AG09319 (cell line): ENCODE measurements at regions not wholly inside any gene's neighbourhood (a gene's known extent, or its start where the extent isn't known, plus 50 kb on each side); places are given as distances from the start of the nearest gene placed in this dataset.

Source experiments
- DNase-seq: peaks from one replicate; pipeline ENCODE4 v3.0.0-alpha.2; 2010; ENCODE audit warnings: low read depth; ENCODE audit errors: extremely low read depth
- TF ChIP-seq, protein P1 (sequence below): IDR thresholded peaks from 2 replicates; pipeline ENCODE4 v1.5.1; 2011; ENCODE audit warnings: low read depth, mild to moderate bottlenecking, inconsistent platforms, low read length, moderate library complexity

DNA sequence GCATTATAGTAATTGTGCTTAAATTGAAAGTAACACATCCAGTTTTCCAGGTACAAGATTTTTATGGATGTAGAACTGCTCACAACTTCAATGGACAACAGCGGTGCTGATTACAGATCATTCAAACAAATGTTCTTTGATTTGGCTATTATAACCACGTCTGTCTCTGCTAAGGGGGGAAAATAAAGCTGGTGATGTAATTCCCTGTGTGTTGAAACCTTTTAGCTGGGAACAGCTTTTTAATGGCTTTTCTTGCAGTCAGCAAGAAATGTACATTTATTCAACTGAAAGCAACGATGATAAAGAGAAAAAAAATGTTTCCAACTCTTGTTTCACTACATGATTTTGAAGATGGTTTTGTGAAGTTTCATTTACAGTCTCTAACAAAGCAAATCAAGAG, 431.9 kb upstream of the AGTR1 start:
- DNase-seq: no peak
- TF ChIP-seq, protein P1, sequence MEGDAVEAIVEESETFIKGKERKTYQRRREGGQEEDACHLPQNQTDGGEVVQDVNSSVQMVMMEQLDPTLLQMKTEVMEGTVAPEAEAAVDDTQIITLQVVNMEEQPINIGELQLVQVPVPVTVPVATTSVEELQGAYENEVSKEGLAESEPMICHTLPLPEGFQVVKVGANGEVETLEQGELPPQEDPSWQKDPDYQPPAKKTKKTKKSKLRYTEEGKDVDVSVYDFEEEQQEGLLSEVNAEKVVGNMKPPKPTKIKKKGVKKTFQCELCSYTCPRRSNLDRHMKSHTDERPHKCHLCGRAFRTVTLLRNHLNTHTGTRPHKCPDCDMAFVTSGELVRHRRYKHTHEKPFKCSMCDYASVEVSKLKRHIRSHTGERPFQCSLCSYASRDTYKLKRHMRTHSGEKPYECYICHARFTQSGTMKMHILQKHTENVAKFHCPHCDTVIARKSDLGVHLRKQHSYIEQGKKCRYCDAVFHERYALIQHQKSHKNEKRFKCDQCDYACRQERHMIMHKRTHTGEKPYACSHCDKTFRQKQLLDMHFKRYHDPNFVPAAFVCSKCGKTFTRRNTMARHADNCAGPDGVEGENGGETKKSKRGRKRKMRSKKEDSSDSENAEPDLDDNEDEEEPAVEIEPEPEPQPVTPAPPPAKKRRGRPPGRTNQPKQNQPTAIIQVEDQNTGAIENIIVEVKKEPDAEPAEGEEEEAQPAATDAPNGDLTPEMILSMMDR: no peak

DNA sequence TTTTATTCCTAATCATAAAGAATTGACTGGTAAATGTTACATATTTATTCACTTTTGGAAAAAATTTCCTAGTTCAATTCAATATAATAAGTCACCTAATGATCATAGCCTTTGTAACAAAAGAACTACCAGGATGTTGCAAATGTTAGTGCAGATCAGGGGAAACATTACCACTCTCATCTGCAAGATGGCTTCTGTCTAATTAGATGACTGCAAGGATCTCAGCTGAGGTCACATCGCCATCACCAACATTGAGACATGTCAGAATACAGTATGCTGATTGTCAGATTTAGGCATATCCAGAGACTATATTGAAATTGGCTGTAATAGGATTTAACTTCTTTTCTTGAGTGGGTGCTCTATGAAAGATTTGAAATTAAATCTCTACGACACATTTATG, 431.4 kb upstream of the AGTR1 start:
- DNase-seq: no peak

DNA sequence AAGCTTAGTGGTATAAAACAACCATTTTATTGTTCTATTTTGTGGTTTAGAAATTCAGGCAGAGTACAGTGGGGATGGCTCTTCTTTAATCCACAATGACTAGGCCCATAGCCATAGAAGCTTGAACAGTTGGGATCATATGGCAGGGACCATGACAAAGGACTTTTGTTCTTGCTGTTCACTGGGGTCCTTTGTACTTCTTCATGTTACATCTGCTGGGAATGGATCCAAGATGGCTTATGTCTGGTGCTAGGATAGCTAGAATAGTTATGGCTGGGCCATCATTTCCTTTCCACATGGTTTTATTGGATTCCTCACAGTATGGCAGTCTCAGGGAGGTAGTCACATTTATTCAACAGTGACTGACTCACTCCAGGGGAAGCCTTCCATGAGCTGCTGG, 427.9 kb upstream of the AGTR1 start:
- TF ChIP-seq, protein P1: no peak
- no peak for DNase-seq

More for the DNA sequence above, 431.4 kb upstream of the AGTR1 start:
- TF ChIP-seq, protein P1: no peak

DNA sequence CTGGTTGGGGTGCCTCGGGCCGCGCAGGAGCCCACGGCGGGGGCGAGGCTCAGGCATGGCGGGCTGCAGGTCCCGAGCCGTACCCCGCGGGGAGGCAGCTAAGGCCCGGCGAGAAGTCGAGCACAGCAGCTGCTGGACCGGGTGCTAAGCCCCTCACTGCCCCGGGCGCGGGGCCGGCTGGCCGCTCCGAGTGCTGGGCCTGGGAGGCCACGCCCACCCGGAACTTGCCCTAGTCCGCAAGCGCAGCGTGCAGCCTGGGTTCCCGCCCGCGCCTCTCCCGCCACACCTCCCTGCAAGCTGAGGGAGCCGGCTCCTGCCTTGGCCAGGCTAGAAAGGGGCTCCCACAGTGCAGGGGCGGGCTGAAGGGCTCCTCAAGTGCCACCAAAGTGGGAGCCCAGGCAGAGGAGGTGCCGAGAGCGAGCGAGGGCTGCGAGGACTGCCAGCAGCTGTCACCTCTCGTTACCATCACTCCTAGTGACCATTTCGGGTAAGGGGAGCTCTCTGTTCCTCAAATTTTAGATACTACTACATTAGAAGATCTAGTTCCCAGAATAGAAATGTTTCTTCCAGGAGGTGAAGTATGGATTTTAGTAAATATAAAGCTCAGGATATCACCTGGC, 417.0 kb upstream of the AGTR1 start:
- TF ChIP-seq, protein P1: no peak
- DNase-seq: no peak

DNA sequence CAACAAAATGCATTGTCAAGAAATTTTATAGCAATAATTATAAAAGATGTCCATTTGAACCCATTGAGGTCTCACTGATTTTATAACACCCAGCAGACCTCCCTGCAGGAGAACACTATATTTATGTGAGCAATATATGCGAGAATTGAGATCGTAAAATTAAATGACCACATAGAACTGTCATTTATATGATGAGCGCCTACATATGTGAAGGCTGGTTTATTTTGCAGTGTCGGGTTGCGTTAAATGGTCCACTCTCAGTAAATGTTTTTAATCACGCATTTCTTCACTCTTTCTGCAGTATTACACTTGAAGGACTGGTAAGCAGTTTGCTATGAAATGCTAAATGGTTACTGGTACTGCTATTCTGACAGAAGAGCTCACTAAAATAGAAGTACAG, 408.5 kb upstream of the AGTR1 start:
- TF ChIP-seq, protein P1: no peak
- no peak for DNase-seq

DNA sequence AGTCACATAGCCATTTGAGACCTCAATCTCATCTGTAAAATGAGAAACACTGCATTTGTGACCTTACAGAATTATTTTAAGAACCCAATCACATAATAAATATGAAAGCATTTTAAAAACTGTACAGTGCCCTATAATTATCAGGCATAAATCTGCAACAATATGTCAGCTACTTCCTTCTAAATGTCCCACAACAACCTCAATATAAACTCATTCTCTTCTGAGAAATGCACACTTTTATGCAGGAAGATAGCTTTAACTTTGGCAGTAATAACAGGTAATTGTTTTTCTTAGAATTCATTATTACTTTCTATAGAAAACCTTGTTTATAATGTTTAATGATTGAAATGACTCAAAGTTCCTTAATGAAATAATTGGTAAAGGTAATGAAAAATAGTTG, 400.7 kb upstream of the AGTR1 start:
- no peak for DNase-seq

DNA sequence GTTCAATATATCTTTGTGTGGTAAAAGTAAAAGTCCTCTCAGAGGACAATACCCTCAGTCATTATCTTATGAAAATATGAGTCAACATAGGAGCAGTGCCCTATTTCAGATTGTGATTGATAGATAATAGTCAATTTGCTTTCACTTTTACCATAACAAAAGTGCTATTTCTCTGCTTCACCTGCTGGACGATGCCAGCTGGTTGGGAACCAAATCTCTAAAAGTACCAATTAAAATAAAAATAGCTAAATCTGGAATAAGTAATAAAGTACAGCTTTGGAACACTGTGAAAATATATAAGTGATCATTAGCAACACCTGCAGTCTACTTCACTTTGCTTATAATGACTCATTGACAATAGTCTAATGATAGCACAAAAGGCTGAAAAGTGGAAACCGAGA, 390.3 kb upstream of the AGTR1 start:
- DNase-seq: no peak
- TF ChIP-seq, protein P1: no peak

More for the DNA sequence above, 400.7 kb upstream of the AGTR1 start:
- TF ChIP-seq, protein P1: no peak
